PC-3 (cell line): ENCODE measurements at regions not wholly inside any gene's neighbourhood (a gene's known extent, or its start where the extent isn't known, plus 50 kb on each side); places are given as distances from the start of the nearest gene placed in this dataset.

Experiments
- EZH2 ChIP-seq: fragments of 300-600 bp; sonication (generic); IDR thresholded peaks from one replicate; pipeline ENCODE4 v1.6.1; 2017; ENCODE audit warnings: antibody characterized with exemption, mild to moderate bottlenecking, low read length; ENCODE audit not compliant: unreplicated experiment
- TF ChIP-seq, protein P1 (sequence below): fragments of 300-600 bp; sonication (generic); conservative IDR thresholded peaks from 2 replicates; pipeline ENCODE4 v1.5.1; 2017; ENCODE audit warnings: antibody characterized with exemption, low read depth, mild to moderate bottlenecking, low read length

DNA sequence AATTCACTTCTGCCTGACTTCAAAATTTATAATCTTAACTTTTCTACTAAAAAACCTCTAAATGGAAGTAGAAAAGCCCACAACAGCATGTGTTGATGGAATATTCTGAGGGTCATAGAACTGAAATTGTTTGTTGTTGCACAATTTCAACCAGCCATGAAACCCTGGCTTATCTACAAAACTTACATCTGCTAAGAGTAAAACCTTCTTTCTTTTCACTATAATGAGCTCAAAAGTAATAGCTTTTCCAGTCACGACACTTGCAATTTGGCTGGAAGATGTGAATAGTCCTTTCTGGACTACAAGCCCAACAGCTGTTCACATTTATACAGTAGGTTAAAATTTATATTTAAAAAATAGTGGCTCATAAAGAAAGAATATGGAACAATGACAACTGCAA is 250.0 kb downstream of the GPAT3 start:
- TF ChIP-seq, protein P1, sequence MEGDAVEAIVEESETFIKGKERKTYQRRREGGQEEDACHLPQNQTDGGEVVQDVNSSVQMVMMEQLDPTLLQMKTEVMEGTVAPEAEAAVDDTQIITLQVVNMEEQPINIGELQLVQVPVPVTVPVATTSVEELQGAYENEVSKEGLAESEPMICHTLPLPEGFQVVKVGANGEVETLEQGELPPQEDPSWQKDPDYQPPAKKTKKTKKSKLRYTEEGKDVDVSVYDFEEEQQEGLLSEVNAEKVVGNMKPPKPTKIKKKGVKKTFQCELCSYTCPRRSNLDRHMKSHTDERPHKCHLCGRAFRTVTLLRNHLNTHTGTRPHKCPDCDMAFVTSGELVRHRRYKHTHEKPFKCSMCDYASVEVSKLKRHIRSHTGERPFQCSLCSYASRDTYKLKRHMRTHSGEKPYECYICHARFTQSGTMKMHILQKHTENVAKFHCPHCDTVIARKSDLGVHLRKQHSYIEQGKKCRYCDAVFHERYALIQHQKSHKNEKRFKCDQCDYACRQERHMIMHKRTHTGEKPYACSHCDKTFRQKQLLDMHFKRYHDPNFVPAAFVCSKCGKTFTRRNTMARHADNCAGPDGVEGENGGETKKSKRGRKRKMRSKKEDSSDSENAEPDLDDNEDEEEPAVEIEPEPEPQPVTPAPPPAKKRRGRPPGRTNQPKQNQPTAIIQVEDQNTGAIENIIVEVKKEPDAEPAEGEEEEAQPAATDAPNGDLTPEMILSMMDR: no peak
- TF ChIP-seq EZH2: no peak
